SK-N-SH treated with all-trans-retinoic acid at 6 μM for 48 hours (cell line): ENCODE measurements at regions not wholly inside any gene's neighbourhood (a gene's known extent, or its start where the extent isn't known, plus 50 kb on each side); places are given as distances from the start of the nearest gene placed in this dataset.

ENCODE experiments used
- ATAC-seq: fragments of 200-7000 bp; cut with Tn5 transposase; 3 replicates; pipeline ENCODE4 v1.9.1; 2020; ENCODE audit warnings: mild to moderate bottlenecking, moderate library complexity
- ARNTL ChIP-seq: fragments of 450-650 bp; formaldehyde crosslinking; IDR thresholded peaks from 2 replicates; pipeline ENCODE4 v1.5.0; 2020; ENCODE audit warnings: low read depth, mild to moderate bottlenecking, moderate library complexity, borderline replicate concordance
- BACH2 ChIP-seq: fragments of 250-450 bp; sonication (Bioruptor Pico); IDR thresholded peaks from 2 replicates; pipeline ENCODE4 v1.9.0; 2021; ENCODE audit warnings: mild to moderate bottlenecking, borderline replicate concordance
- CREB5 ChIP-seq: fragments of 250-450 bp; sonication (Bioruptor Pico); IDR thresholded peaks from 2 replicates; pipeline ENCODE4 v1.5.1; 2020; ENCODE audit warnings: low read depth, mild to moderate bottlenecking, moderate library complexity
- CSDC2 ChIP-seq: fragments of 250-450 bp; sonication (Bioruptor Pico); IDR thresholded peaks from 2 replicates; pipeline ENCODE4 v1.5.0; 2020; ENCODE audit warnings: mild to moderate bottlenecking, moderate library complexity
- CSRNP3 ChIP-seq: fragments of 250-450 bp; sonication (Bioruptor Pico); IDR thresholded peaks from 2 replicates; pipeline ENCODE4 v1.5.1; 2021; ENCODE audit warnings: mild to moderate bottlenecking, moderate library complexity
- ESRRG ChIP-seq: fragments of 250-450 bp; sonication (Bioruptor Pico); IDR thresholded peaks from 2 replicates; pipeline ENCODE4 v1.6.1; 2021; ENCODE audit warnings: mild to moderate bottlenecking
- GLIS3 ChIP-seq: fragments of 250-450 bp; sonication (Bioruptor Pico); IDR thresholded peaks from 2 replicates; pipeline ENCODE4 v1.5.0; 2020; ENCODE audit warnings: mild to moderate bottlenecking, moderate library complexity
- ISL1 ChIP-seq: fragments of 250-450 bp; sonication (Bioruptor Pico); IDR thresholded peaks from 2 replicates; pipeline ENCODE4 v2.1.2; 2022; ENCODE audit warnings: mild to moderate bottlenecking, moderate library complexity
- POU6F1 ChIP-seq: fragments of 250-450 bp; sonication (Bioruptor Pico); IDR thresholded peaks from 2 replicates; pipeline ENCODE4 v1.8.0; 2021; ENCODE audit warnings: low read depth, mild to moderate bottlenecking, moderate library complexity, borderline replicate concordance
- PPARA ChIP-seq: fragments of 250-450 bp; sonication (Bioruptor Pico); IDR thresholded peaks from 2 replicates; pipeline ENCODE4 v1.5.0; 2020; ENCODE audit warnings: mild to moderate bottlenecking, borderline replicate concordance
- TCF4 ChIP-seq: fragments of 250-450 bp; sonication (Bioruptor Pico); IDR thresholded peaks from 2 replicates; pipeline ENCODE4 v1.8.0; 2021; ENCODE audit warnings: mild to moderate bottlenecking, moderate library complexity, borderline replicate concordance
- TOX ChIP-seq: fragments of 250-450 bp; sonication (Bioruptor Pico); IDR thresholded peaks from 2 replicates; pipeline ENCODE4 v1.8.0; 2021; ENCODE audit warnings: mild to moderate bottlenecking, moderate library complexity, borderline replicate concordance
- ZFP3 ChIP-seq: fragments of 250-450 bp; sonication (Bioruptor Pico); IDR thresholded peaks from 2 replicates; pipeline ENCODE4 v1.5.0; 2020; ENCODE audit warnings: mild to moderate bottlenecking, moderate library complexity
- ZFP30 ChIP-seq: fragments of 450-650 bp; formaldehyde crosslinking; IDR thresholded peaks from 2 replicates; pipeline ENCODE4 v1.5.0; 2022; ENCODE audit warnings: mild to moderate bottlenecking, moderate library complexity
- ZNF565 ChIP-seq: fragments of 450-650 bp; formaldehyde crosslinking; conservative IDR thresholded peaks from 2 replicates; pipeline ENCODE4 v1.5.0; 2020; ENCODE audit warnings: low read depth, mild to moderate bottlenecking, moderate library complexity
- ZNF70 ChIP-seq: fragments of 450-650 bp; formaldehyde crosslinking; IDR thresholded peaks from 2 replicates; pipeline ENCODE4 v1.5.0; 2020; ENCODE audit warnings: mild to moderate bottlenecking, moderate library complexity
- TF ChIP-seq, protein P1 (sequence below): fragments of 250-450 bp; sonication (Bioruptor Pico); IDR thresholded peaks from 2 replicates; pipeline ENCODE4 v1.8.0; 2020; ENCODE audit warnings: mild to moderate bottlenecking, moderate library complexity, borderline replicate concordance
- TF ChIP-seq, protein P2 (sequence below): fragments of 250-450 bp; sonication (Bioruptor Pico); IDR thresholded peaks from 2 replicates; pipeline ENCODE4 v1.5.0; 2020; ENCODE audit warnings: mild to moderate bottlenecking, moderate library complexity

- no peak for TF ChIP-seq ESRRG (CRISPR knock-in tag)
- no peak for TF ChIP-seq ARNTL
- no peak for TF ChIP-seq ZFP3 (CRISPR knock-in tag)
- TF ChIP-seq BACH2 (CRISPR knock-in tag) = no peak
- TF ChIP-seq ZNF565 (CRISPR knock-in tag) = no peak
- no peak for TF ChIP-seq TOX (CRISPR knock-in tag)
- TF ChIP-seq, protein P1, sequence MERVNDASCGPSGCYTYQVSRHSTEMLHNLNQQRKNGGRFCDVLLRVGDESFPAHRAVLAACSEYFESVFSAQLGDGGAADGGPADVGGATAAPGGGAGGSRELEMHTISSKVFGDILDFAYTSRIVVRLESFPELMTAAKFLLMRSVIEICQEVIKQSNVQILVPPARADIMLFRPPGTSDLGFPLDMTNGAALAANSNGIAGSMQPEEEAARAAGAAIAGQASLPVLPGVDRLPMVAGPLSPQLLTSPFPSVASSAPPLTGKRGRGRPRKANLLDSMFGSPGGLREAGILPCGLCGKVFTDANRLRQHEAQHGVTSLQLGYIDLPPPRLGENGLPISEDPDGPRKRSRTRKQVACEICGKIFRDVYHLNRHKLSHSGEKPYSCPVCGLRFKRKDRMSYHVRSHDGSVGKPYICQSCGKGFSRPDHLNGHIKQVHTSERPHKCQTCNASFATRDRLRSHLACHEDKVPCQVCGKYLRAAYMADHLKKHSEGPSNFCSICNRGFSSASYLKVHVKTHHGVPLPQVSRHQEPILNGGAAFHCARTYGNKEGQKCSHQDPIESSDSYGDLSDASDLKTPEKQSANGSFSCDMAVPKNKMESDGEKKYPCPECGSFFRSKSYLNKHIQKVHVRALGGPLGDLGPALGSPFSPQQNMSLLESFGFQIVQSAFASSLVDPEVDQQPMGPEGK = no peak
- no peak for TF ChIP-seq ISL1
- no peak for ATAC-seq
These were observed 228.0 kb downstream of the UACA start for GRCh38 chr15:70535071-70535954.

- ATAC-seq = peak; percentile 25; the same call in 1 of the 3 replicates
These were observed 229.2 kb downstream of the UACA start for GRCh38 chr15:70533931-70534742.

GRCh38 chr15:70532531-70533186, 230.7 kb downstream of the UACA start:
- ATAC-seq = no peak
- TF ChIP-seq CSRNP3 (CRISPR knock-in tag) (no peak), CREB5 (CRISPR knock-in tag) (no peak), BACH2 (CRISPR knock-in tag) (no peak), TOX (CRISPR knock-in tag) (no peak), GLIS3 (CRISPR knock-in tag) (no peak), POU6F1 (no peak), ZNF70 (CRISPR knock-in tag) (no peak)

More at GRCh38 chr15:70533931-70534742, 229.2 kb downstream of the UACA start:
- TF ChIP-seq ZNF70 (CRISPR knock-in tag) (no peak), ZFP30 (CRISPR knock-in tag) (no peak), CSDC2 (no peak), ESRRG (CRISPR knock-in tag) (no peak), POU6F1 (no peak), PPARA (CRISPR knock-in tag) (no peak), TCF4 (no peak), CREB5 (CRISPR knock-in tag) (no peak), ISL1 (no peak)
- TF ChIP-seq, protein P2, sequence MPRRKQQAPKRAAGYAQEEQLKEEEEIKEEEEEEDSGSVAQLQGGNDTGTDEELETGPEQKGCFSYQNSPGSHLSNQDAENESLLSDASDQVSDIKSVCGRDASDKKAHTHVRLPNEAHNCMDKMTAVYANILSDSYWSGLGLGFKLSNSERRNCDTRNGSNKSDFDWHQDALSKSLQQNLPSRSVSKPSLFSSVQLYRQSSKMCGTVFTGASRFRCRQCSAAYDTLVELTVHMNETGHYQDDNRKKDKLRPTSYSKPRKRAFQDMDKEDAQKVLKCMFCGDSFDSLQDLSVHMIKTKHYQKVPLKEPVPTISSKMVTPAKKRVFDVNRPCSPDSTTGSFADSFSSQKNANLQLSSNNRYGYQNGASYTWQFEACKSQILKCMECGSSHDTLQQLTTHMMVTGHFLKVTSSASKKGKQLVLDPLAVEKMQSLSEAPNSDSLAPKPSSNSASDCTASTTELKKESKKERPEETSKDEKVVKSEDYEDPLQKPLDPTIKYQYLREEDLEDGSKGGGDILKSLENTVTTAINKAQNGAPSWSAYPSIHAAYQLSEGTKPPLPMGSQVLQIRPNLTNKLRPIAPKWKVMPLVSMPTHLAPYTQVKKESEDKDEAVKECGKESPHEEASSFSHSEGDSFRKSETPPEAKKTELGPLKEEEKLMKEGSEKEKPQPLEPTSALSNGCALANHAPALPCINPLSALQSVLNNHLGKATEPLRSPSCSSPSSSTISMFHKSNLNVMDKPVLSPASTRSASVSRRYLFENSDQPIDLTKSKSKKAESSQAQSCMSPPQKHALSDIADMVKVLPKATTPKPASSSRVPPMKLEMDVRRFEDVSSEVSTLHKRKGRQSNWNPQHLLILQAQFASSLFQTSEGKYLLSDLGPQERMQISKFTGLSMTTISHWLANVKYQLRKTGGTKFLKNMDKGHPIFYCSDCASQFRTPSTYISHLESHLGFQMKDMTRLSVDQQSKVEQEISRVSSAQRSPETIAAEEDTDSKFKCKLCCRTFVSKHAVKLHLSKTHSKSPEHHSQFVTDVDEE = no peak
